Ishikawa (cell line): ENCODE measurements at regions not wholly inside any gene's neighbourhood (a gene's known extent, or its start where the extent isn't known, plus 50 kb on each side); places are given as distances from the start of the nearest gene placed in this dataset.

Source experiments
- CEBPB ChIP-seq: IDR thresholded peaks from 2 replicates; pipeline ENCODE4 v1.6.1; 2012
- CREB1 ChIP-seq: IDR thresholded peaks from 2 replicates; pipeline ENCODE4 v1.6.1; 2012; ENCODE audit warnings: low read depth
- EP300 ChIP-seq: IDR thresholded peaks from 2 replicates; pipeline ENCODE4 v1.6.1; 2012; ENCODE audit warnings: borderline replicate concordance
- FOXM1 ChIP-seq: IDR thresholded peaks from 2 replicates; pipeline ENCODE4 v1.6.1; 2012; ENCODE audit warnings: low read depth, borderline replicate concordance
- MAX ChIP-seq: IDR thresholded peaks from 2 replicates; pipeline ENCODE4 v1.6.1; 2012
- NFIC ChIP-seq: IDR thresholded peaks from 2 replicates; pipeline ENCODE4 v1.6.1; 2012
- RAD21 ChIP-seq: IDR thresholded peaks from 2 replicates; pipeline ENCODE4 v1.6.1; 2012; ENCODE audit warnings: low read depth
- REST ChIP-seq: IDR thresholded peaks from 2 replicates; pipeline ENCODE4 v1.6.1; 2012; ENCODE audit warnings: low read depth, mild to moderate bottlenecking
- TAF1 ChIP-seq: IDR thresholded peaks from 2 replicates; pipeline ENCODE4 v1.6.1; 2012; ENCODE audit warnings: low read depth, mild to moderate bottlenecking
- TCF12 ChIP-seq: IDR thresholded peaks from 2 replicates; pipeline ENCODE4 v1.6.1; 2012; ENCODE audit warnings: low read depth
- TEAD4 ChIP-seq: IDR thresholded peaks from 2 replicates; pipeline ENCODE4 v1.6.1; 2012
- YY1 ChIP-seq: IDR thresholded peaks from 2 replicates; pipeline ENCODE4 v1.6.1; 2012; ENCODE audit warnings: low read depth
- ZBTB7A ChIP-seq: IDR thresholded peaks from 2 replicates; pipeline ENCODE4 v1.6.1; 2012; ENCODE audit warnings: low read depth

- TF ChIP-seq FOXM1, result no peak
- no peak for TF ChIP-seq TAF1
- no peak for TF ChIP-seq REST
- no peak for TF ChIP-seq RAD21
- TF ChIP-seq MAX, result no peak
- TF ChIP-seq ZBTB7A, result no peak
- no peak for TF ChIP-seq EP300
- TF ChIP-seq CEBPB, result no peak
- TF ChIP-seq YY1, result no peak
- no peak for TF ChIP-seq NFIC
- TF ChIP-seq TEAD4, result no peak
- no peak for TF ChIP-seq CREB1
- TF ChIP-seq TCF12, result no peak
Observed at GRCh38 chr1:94608852-94609530, 67.4 kb upstream of the F3 start.
